ELF-1 (cell line): ENCODE measurements at regions not wholly inside any gene's neighbourhood (a gene's known extent, or its start where the extent isn't known, plus 50 kb on each side); places are given as distances from the start of the nearest gene placed in this dataset.

Experiments used
- DNase-seq: peaks from one replicate; pipeline ENCODE4 v3.0.0-alpha.2; 2016; ENCODE audit warnings: low read depth, low spot score

- DNase-seq, result no peak
Observed at GRCh38 chr18:25650201-25650941, 298.4 kb upstream of the ZNF521 start.

GRCh38 chr18:25648716-25649260, 296.8 kb upstream of the ZNF521 start:
- DNase-seq, result no peak

GRCh38 chr18:25647404-25647803, 295.4 kb upstream of the ZNF521 start:
- DNase-seq, result no peak

- no peak for DNase-seq
Observed at GRCh38 chr18:25646971-25647370, 295.0 kb upstream of the ZNF521 start.

GRCh38 chr18:25639596-25639995, 287.6 kb upstream of the ZNF521 start:
- DNase-seq, result no peak

GRCh38 chr18:25633563-25633962, 281.6 kb upstream of the ZNF521 start:
- no peak for DNase-seq

- no peak for DNase-seq
Observed at GRCh38 chr18:25630682-25631081, 278.7 kb upstream of the ZNF521 start.

- DNase-seq, result no peak
Observed at GRCh38 chr18:25621682-25622081, 269.7 kb upstream of the ZNF521 start.

- no peak for DNase-seq
Observed at GRCh38 chr18:25621144-25621543, 269.2 kb upstream of the ZNF521 start.

GRCh38 chr18:25614168-25614567, 262.2 kb upstream of the ZNF521 start:
- no peak for DNase-seq

GRCh38 chr18:25612466-25612865, 260.5 kb upstream of the ZNF521 start:
- DNase-seq, result no peak

- DNase-seq, result no peak
Observed at GRCh38 chr18:25608091-25608490, 256.1 kb upstream of the ZNF521 start.

- peak; percentile 40 for DNase-seq
Observed at GRCh38 chr18:25604894-25605597, 253.1 kb upstream of the ZNF521 start.

GRCh38 chr18:25604196-25604893, 252.4 kb upstream of the ZNF521 start:
- DNase-seq, result no peak

GRCh38 chr18:25599443-25599842, 247.5 kb upstream of the ZNF521 start:
- DNase-seq, result no peak

- DNase-seq, result no peak
Observed at GRCh38 chr18:25597476-25597875, 245.5 kb upstream of the ZNF521 start.

GRCh38 chr18:25595274-25596060, 243.5 kb upstream of the ZNF521 start:
- DNase-seq, result no peak

- DNase-seq, result no peak
Observed at GRCh38 chr18:25594351-25594750, 242.4 kb upstream of the ZNF521 start.

GRCh38 chr18:25592804-25593360, 240.9 kb upstream of the ZNF521 start:
- DNase-seq, result no peak

- DNase-seq, result no peak
Observed at GRCh38 chr18:25590456-25590855, 238.5 kb upstream of the ZNF521 start.

GRCh38 chr18:25587545-25587944, 235.6 kb upstream of the ZNF521 start:
- DNase-seq, result no peak
